Activated T-cell treated with anti-CD3 and anti-CD28 coated beads, Interleukin-2, amount 50 U/mL, for 24 hours (primary cell): ENCODE measurements at regions not wholly inside any gene's neighbourhood (a gene's known extent, or its start where the extent isn't known, plus 50 kb on each side); places are given as distances from the start of the nearest gene placed in this dataset.

Source experiments
- DNase-seq: peaks from one replicate; pipeline ENCODE4 v3.0.0-alpha.2; 2020
- H3K27ac Mint-ChIP-seq: 2 replicates; pipeline ENCODE4 v1.8.0; 2020; ENCODE audit warnings: mild to moderate bottlenecking, mixed read lengths
- H3K27me3 Mint-ChIP-seq: 2 replicates; pipeline ENCODE4 v1.8.0; 2020; ENCODE audit warnings: mixed read lengths
- H3K36me3 Mint-ChIP-seq: 2 replicates; pipeline ENCODE4 v1.8.0; 2020; ENCODE audit warnings: low read depth, mixed read lengths
- H3K4me1 Mint-ChIP-seq: 2 replicates; pipeline ENCODE4 v1.8.0; 2020; ENCODE audit warnings: low read depth, mixed read lengths
- H3K4me3 Mint-ChIP-seq: 2 replicates; pipeline ENCODE4 v1.8.0; 2020; ENCODE audit warnings: mild to moderate bottlenecking, moderate library complexity, mixed read lengths
- H3K9me3 Mint-ChIP-seq: 2 replicates; pipeline ENCODE4 v1.8.0; 2020; ENCODE audit warnings: mixed read lengths

- no peak for DNase-seq
- no peak overlapping the region for H3K27ac Mint-ChIP-seq
- no peak overlapping the region for H3K4me3 Mint-ChIP-seq
- peaks cover 24% of the 10 kb centered on the region for H3K4me1 Mint-ChIP-seq
- H3K36me3 Mint-ChIP-seq, result no peaks in the 10 kb centered on the region
- no peaks in the 10 kb centered on the region for H3K27me3 Mint-ChIP-seq
- H3K9me3 Mint-ChIP-seq, result peaks cover 8% of the 10 kb centered on the region
Observed at GRCh38 chr9:129230302-129230701, 52.2 kb upstream of the IER5L start.
